Bronchial epithelial cell (primary cell): ENCODE measurements at regions not wholly inside any gene's neighbourhood (a gene's known extent, or its start where the extent isn't known, plus 50 kb on each side); places are given as distances from the start of the nearest gene placed in this dataset.

ENCODE experiments used
- DNase-seq: peaks from one replicate; pipeline ENCODE4 v3.0.0-alpha.2; 2010; ENCODE audit warnings: low read depth
- FAIRE-seq: peaks from 2 replicates; lab custom pipeline; 2011; peaks lifted over from hg19 to GRCh38; lab: Jason Lieb, UNC
- H3K27me3 ChIP-seq: 2 replicates; pipeline ENCODE4 v1.5.1; 2011; ENCODE audit warnings: low read length; ENCODE audit not compliant: control insufficient read depth, insufficient read depth
- H3K36me3 ChIP-seq: 2 replicates; pipeline ENCODE4 v1.5.1; 2011; ENCODE audit warnings: low read length; ENCODE audit not compliant: control insufficient read depth, insufficient read depth
- H3K4me3 ChIP-seq: 2 replicates; pipeline ENCODE4 v1.5.1; 2011; ENCODE audit warnings: mild to moderate bottlenecking, low read depth, low read length, control low read depth
- TF ChIP-seq, protein P1 (sequence below): IDR thresholded peaks from 2 replicates; pipeline ENCODE4 v1.5.1; 2011; ENCODE audit warnings: mild to moderate bottlenecking, moderate library complexity, low read length, control low read depth, inconsistent platforms; ENCODE audit not compliant: insufficient read depth, severe bottlenecking

GRCh38 chr6:55664591-55665587 lies 85.9 kb upstream of the HMGCLL1 start:
- DNase-seq (peak; percentile 22), FAIRE-seq (no peak)
- no peaks in the 10 kb centered on the region for H3K27me3 ChIP-seq
- H3K36me3 ChIP-seq, result no peaks in the 10 kb centered on the region
- H3K4me3 ChIP-seq, result no peak overlapping the region
- TF ChIP-seq, protein P1, sequence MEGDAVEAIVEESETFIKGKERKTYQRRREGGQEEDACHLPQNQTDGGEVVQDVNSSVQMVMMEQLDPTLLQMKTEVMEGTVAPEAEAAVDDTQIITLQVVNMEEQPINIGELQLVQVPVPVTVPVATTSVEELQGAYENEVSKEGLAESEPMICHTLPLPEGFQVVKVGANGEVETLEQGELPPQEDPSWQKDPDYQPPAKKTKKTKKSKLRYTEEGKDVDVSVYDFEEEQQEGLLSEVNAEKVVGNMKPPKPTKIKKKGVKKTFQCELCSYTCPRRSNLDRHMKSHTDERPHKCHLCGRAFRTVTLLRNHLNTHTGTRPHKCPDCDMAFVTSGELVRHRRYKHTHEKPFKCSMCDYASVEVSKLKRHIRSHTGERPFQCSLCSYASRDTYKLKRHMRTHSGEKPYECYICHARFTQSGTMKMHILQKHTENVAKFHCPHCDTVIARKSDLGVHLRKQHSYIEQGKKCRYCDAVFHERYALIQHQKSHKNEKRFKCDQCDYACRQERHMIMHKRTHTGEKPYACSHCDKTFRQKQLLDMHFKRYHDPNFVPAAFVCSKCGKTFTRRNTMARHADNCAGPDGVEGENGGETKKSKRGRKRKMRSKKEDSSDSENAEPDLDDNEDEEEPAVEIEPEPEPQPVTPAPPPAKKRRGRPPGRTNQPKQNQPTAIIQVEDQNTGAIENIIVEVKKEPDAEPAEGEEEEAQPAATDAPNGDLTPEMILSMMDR, result no peak

DNA sequence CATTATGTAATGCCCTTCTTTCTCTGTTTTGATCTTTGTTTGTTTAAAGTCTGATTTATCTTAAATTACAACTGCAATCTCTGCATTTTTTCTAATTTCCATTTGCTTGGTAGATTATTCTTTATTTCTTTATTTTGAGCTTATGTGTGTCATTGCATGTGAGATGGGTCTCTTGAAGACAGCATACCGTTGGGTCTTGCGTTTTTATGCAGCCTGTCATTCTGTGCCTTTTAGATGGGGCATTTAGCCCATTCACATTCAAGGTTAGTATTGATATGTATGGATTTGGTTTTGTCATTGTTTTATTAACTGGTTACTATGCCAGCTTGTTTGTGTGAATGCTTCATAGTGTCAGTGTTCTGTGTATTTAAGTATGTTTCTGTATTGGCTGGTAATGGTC lies 84.9 kb upstream of the HMGCLL1 start:
- no peak overlapping the region for H3K4me3 ChIP-seq
- DNase-seq (no peak), FAIRE-seq (no peak)
- H3K27me3 ChIP-seq, result no peaks in the 10 kb centered on the region
- no peaks in the 10 kb centered on the region for H3K36me3 ChIP-seq
- TF ChIP-seq, protein P1, result no peak

DNA sequence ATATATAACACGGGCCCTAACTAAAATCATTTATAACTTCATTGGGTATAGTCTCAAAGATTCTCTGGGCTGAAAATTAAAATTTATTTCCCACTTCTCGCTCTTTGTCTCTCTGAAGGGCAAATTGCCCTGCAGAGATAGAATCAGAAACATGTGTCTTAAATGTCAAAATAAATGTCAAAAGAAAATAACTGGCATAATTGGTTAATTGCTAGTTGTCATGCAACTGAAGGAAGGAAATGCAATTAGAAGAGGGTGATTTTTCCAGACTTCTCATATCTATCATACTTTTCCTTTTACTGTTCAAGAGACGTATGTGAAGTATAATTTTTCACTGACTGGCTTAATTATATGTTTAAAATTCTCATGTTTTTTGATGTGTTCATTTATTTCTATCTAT lies 80.3 kb upstream of the HMGCLL1 start:
- TF ChIP-seq, protein P1, result no peak
- no peak for DNase-seq
- Histone ChIP-seq H3K36me3 (no peaks in the 10 kb centered on the region), H3K4me3 (no peak overlapping the region), H3K27me3 (no peaks in the 10 kb centered on the region)
- no peak for FAIRE-seq

DNA sequence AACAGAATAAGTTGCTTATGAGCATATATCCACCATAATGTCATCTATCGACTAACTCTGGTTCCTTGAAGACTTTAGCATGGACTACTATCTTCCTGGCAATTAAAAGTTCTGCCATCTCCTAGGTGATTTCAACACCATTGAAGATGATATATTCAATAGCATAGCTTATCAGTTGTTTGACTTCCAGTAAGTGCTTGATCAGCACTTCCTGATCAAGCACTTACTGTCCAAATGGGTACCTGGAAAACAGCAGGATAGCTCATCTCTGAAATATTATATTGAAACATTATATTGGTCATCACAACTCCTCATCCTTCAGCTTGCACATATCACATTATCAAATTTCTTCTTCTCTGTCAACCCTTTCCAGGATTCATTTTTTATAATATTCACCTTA lies 75.5 kb upstream of the HMGCLL1 start:
- no peak overlapping the region for H3K4me3 ChIP-seq
- DNase-seq (no peak), FAIRE-seq (no peak)
- no peaks in the 10 kb centered on the region for H3K36me3 ChIP-seq
- TF ChIP-seq, protein P1, result no peak
- no peaks in the 10 kb centered on the region for H3K27me3 ChIP-seq

DNA sequence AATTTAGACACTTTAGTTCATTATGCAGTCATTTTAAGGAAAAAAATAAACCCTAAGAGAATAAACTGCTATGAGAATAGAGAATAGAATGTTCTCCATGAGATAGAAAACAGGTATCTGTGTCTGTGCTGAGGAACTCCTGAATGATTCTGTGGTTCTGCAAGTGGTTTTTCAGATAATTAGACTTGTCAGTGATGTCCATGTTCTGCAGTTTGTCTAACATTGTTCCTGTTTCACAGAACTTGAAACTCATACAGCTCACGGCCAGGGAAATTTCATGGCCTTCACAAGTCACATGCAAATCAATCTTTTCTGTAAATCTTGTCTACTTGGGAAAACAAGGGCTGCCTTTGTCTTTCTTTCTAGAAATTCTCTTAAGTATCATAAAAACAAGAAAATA lies 73.4 kb upstream of the HMGCLL1 start:
- no peak for FAIRE-seq
- no peak for DNase-seq
- Histone ChIP-seq H3K27me3 (no peaks in the 10 kb centered on the region), H3K4me3 (no peak overlapping the region), H3K36me3 (no peaks in the 10 kb centered on the region)
- TF ChIP-seq, protein P1, result no peak
